Mucosa of descending colon (tissue), 3 donors: ENCODE measurements at regions not wholly inside any gene's neighbourhood (a gene's known extent, or its start where the extent isn't known, plus 50 kb on each side); places are given as distances from the start of the nearest gene placed in this dataset.

Experiments used
- ATAC-seq: fragments of 200-7000 bp; cut with Tn5 transposase; one replicate; pipeline ENCODE4 v1.9.1; 2020; ENCODE audit warnings: mild to moderate bottlenecking, moderate library complexity
- DNase-seq, 3 donors: peaks; one replicate each; pipeline ENCODE4 v3.0.0-alpha.2; 2020
- H3K36me3 ChIP-seq: fragments of 200-600 bp; one replicate; pipeline ENCODE4 v1.8.0; 2021; ENCODE audit warnings: low read depth, mild to moderate bottlenecking
- H3K4me1 ChIP-seq: fragments of 200-600 bp; one replicate; pipeline ENCODE4 v1.8.0; 2021; ENCODE audit warnings: low read depth, mild to moderate bottlenecking
- H3K4me3 ChIP-seq: fragments of 200-600 bp; one replicate; pipeline ENCODE4 v1.8.0; 2021; ENCODE audit warnings: mild to moderate bottlenecking
- H3K9me3 ChIP-seq: fragments of 200-600 bp; one replicate; pipeline ENCODE4 v1.8.0; 2021; ENCODE audit warnings: mild to moderate bottlenecking
- intact Hi-C, 2 donors: fragments of 100-400 bp; cut with DNase I in 1 of 2; cut with micrococcal nuclease in 1 of 2; formaldehyde crosslinking; loops; one replicate each; pipeline versions ENCODE4 v1.11.0 to v1.11.1; 2022; cut with DNase I, micrococcal nuclease
- TF ChIP-seq, protein P1 (sequence below): fragments of 200-600 bp; IDR thresholded peaks from one replicate; pipeline ENCODE4 v1.8.0; 2022; ENCODE audit warnings: antibody characterized with exemption, mild to moderate bottlenecking
- donor health status: DM: no; HTN: no; CAD: no; lungs with moderate emphysema.
- donor health status: DM: no; HTN: no; CAD: no.
- donor health status: DM: no; HTN: yes; CAD: no.

DNA sequence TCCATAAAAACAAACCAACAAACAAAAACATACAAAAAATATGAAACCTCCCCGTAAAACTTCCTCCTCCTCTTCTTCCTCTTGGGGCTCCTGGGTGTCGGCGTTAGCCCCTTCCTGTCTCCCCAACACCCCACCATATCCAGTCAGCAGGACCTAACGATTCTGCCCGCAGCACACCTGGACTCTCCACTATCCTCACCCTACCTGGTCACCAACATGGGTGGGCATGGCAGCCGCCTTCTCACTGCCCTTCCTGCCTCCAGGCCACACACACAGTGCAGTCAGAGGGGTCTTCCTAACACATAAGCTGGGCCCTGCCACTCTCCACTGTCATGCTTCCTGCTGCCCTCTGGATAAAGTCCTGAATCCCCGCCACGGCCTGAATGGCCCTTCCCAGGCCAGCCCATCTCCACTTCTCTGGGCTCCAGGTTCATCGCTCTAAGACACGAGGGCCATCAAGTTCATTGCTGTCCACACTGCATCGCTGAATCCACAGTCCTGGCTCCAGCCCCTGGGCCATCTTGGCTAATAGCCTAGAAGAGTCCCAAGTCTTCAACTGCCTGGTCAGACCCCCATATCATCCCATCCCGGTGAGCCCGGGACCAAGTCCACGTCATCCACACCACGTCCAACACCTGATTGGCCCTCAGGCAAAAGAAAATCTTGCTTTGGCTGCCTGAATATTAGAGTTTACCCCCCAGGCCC, 76.2 kb downstream of the IGLL1 start:
- no peak for ATAC-seq
- Histone ChIP-seq H3K4me1 (no peaks in the 10 kb centered on the region), H3K9me3 (no peaks in the 10 kb centered on the region), H3K36me3 (no peaks in the 10 kb centered on the region), H3K4me3 (no peak overlapping the region)
- intact Hi-C loops: no loop called here
- no peak for DNase-seq
- TF ChIP-seq, protein P1, sequence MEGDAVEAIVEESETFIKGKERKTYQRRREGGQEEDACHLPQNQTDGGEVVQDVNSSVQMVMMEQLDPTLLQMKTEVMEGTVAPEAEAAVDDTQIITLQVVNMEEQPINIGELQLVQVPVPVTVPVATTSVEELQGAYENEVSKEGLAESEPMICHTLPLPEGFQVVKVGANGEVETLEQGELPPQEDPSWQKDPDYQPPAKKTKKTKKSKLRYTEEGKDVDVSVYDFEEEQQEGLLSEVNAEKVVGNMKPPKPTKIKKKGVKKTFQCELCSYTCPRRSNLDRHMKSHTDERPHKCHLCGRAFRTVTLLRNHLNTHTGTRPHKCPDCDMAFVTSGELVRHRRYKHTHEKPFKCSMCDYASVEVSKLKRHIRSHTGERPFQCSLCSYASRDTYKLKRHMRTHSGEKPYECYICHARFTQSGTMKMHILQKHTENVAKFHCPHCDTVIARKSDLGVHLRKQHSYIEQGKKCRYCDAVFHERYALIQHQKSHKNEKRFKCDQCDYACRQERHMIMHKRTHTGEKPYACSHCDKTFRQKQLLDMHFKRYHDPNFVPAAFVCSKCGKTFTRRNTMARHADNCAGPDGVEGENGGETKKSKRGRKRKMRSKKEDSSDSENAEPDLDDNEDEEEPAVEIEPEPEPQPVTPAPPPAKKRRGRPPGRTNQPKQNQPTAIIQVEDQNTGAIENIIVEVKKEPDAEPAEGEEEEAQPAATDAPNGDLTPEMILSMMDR: no peak

DNA sequence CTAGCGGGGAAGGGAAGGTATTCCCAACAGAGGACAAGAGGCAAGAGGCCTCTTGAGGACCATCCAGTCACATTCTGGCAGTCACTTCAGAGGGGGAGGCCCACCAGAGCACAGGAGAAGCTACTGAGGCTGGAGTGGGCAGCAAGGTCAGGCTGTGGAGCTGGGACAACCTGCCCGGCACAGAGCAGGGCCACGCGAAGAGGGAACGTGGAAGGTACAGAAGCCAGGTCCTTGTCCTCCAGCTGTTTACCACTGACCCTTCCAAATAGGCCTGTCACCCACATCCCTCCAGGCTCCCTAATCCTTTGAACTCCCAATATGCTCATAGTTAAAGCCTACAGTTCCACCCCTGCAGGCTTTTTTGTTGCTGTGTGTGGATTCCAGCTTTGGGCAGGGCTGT, 76.9 kb downstream of the IGLL1 start:
- ATAC-seq: no peak
- intact Hi-C loops: no loop called here
- TF ChIP-seq, protein P1: no peak

DNA sequence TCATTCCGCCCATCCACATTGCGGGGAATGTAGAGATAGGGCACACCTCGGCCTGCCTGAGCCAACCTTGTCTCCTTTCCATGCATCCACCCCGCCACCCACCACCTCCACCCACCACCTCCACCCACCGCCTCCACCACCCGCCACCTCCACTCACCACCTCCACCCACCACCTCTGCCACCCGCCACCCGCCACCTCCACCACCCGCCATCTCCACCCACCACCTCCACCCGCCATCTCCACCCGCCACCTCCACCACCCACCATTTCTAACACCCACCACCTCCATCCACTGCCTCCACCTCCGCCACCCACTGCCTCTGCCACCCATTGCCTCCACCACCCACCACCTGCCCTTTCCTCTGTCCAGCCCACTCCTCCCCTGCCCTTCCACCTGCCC, 78.4 kb downstream of the IGLL1 start:
- TF ChIP-seq, protein P1: no peak
- Histone ChIP-seq H3K36me3 (no peaks in the 10 kb centered on the region), H3K4me1 (no peaks in the 10 kb centered on the region), H3K9me3 (no peaks in the 10 kb centered on the region), H3K4me3 (no peak overlapping the region)
- no peak for DNase-seq
- ATAC-seq: no peak
- intact Hi-C loops: no loop called here

More for the DNA sequence above, 76.9 kb downstream of the IGLL1 start:
- Histone ChIP-seq H3K4me1 (no peaks in the 10 kb centered on the region), H3K36me3 (no peaks in the 10 kb centered on the region), H3K4me3 (no peak overlapping the region), H3K9me3 (no peaks in the 10 kb centered on the region)
- no peak for DNase-seq

DNA sequence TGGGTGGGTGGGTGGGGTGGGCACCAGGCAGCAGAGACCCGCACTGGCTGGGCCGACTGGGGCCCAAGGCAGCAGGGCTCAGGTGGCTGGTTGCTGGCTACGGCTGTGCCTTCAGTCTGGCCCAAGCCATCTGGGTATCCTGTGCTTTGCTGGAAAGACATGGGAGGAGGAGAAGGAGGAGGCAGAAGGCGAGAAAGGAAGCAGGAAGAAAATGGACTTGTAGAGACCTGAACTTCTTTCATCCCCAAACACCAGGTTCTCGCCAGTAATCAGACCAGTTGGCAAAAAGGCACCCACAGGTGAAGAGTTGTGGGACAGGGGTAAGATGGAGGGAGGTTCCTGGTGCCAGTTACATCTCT, 78.8 kb downstream of the IGLL1 start:
- Histone ChIP-seq H3K4me3 (no peak overlapping the region), H3K36me3 (no peaks in the 10 kb centered on the region), H3K4me1 (no peaks in the 10 kb centered on the region), H3K9me3 (no peaks in the 10 kb centered on the region)
- TF ChIP-seq, protein P1: no peak
- ATAC-seq (no peak), DNase-seq (no peak)
- intact Hi-C loops: no loop called here

DNA sequence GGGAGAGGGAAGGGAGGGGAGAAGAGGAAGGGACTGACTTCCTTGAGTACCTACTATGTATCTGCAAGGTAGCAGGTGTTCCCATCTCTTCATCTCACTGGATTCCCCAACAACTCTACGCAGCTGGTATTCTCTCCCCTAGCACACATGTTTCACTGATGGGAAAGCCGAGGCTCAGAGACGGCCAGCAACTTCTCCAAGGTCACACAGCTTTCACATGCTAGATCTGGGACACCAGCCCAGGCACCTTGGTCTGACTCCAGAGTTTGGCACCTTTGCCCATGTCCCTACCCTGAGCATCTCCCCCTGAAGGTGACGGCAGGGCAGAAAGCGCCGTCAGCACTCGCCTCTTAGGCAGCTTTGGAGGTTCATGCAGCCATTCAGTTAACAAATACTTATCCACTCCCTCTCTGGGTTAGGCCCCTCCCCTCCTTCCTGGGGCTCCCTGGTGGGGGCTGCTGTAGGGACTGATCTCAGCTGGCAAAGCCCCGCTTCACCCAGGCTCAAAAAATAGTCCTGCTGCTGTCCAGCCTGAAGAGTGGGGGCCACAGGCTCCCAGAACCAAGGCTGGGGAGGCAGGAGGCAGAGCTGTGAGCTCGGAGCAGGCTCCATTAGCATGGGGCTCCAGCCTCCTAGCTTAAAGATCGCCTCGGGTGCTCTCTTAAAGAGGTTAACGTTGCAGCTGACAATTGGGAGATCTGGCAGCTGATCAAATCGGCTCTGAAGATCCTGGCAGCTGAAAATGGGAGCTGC, 79.4 kb downstream of the IGLL1 start:
- no peaks in the 10 kb centered on the region for H3K4me1 ChIP-seq
- no peak for ATAC-seq
- H3K9me3 ChIP-seq: no peaks in the 10 kb centered on the region
- DNase-seq: no peak
- TF ChIP-seq, protein P1: no peak
- intact Hi-C loops: no loop called here
- no peak overlapping the region for H3K4me3 ChIP-seq
- no peaks in the 10 kb centered on the region for H3K36me3 ChIP-seq
